ENCODE measurements at regions not wholly inside any gene's neighbourhood (a gene's known extent, or its start where the extent isn't known, plus 50 kb on each side); places are given as distances from the start of the nearest gene placed in this dataset.

DNA sequence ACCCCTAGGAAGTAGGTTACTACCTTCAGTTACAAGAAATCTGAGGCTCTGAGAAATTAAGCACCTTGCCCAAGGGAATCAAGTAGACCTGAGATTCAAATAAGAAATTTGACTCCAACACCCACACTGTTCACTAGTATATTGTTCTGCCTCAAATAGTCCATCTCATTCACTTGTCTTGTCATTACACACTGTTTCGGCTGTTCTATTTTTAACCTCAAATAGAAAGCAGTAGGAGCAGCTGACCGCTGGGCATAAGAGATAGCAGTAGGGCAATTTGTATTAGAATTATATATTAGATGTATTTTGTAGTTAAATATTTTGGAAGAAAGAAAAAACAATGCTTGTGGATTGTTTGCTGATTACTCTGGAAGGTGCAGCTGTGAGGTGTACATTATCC is 185.1 kb downstream of the INHBA start:
- TF ChIP-seq POLR2A (IDR thresholded peaks at IDR 0.05): no peak
- TF ChIP-seq, protein P1, sequence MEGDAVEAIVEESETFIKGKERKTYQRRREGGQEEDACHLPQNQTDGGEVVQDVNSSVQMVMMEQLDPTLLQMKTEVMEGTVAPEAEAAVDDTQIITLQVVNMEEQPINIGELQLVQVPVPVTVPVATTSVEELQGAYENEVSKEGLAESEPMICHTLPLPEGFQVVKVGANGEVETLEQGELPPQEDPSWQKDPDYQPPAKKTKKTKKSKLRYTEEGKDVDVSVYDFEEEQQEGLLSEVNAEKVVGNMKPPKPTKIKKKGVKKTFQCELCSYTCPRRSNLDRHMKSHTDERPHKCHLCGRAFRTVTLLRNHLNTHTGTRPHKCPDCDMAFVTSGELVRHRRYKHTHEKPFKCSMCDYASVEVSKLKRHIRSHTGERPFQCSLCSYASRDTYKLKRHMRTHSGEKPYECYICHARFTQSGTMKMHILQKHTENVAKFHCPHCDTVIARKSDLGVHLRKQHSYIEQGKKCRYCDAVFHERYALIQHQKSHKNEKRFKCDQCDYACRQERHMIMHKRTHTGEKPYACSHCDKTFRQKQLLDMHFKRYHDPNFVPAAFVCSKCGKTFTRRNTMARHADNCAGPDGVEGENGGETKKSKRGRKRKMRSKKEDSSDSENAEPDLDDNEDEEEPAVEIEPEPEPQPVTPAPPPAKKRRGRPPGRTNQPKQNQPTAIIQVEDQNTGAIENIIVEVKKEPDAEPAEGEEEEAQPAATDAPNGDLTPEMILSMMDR (IDR thresholded peaks at IDR 0.05): no peak
- DNase-seq: no peak
- no peak overlapping the region for H3K4me3 ChIP-seq
- no peaks in the 10 kb centered on the region for H3K4me1 ChIP-seq (replicated peaks in 1 of 2)
- no peaks in the 10 kb centered on the region for H3K9me3 ChIP-seq (replicated peaks in 1 of 3)
- 83 to 95% (median 89%) methylated on average over 2 of the region's 2 CpGs for WGBS, 4 donors
- no peak overlapping the region for H3K27ac ChIP-seq
- H3K27me3 ChIP-seq: no peaks in the 10 kb centered on the region
- H3K36me3 ChIP-seq (replicated peaks in 1 of 2): no peaks in the 10 kb centered on the region
- intact Hi-C loops (cut with DNase I): no loop called here

- intact Hi-C loops (cut with DNase I): no loop called here
- no peak overlapping the region for H3K4me3 ChIP-seq
Observed at GRCh38 chr7:41508755-41509154, 194.1 kb downstream of the INHBA start.

GRCh38 chr7:41507686-41508268 is 195.1 kb downstream of the INHBA start:
- no peaks in the 10 kb centered on the region for H3K4me1 ChIP-seq (replicated peaks in 1 of 2)
- 47 to 60% (median 51%) methylated on average over 4 of the region's 4 CpGs for WGBS, 4 donors
- H3K27me3 ChIP-seq: no peaks in the 10 kb centered on the region
- no peaks in the 10 kb centered on the region for H3K36me3 ChIP-seq (replicated peaks in 1 of 2)
- peak in 5 of 7 donors; percentile 14 to 51 (median 30) for DNase-seq
- no peak for TF ChIP-seq POLR2A (IDR thresholded peaks at IDR 0.05)
- TF ChIP-seq, protein P1 (IDR thresholded peaks at IDR 0.05): no peak
- no peak overlapping the region for H3K4me3 ChIP-seq
- intact Hi-C loops (cut with DNase I): no loop called here
- peak overlapping the region in 1 of 5 donors; percentile 20 for H3K27ac ChIP-seq
- H3K9me3 ChIP-seq (replicated peaks in 1 of 3): no peaks in the 10 kb centered on the region

More at GRCh38 chr7:41508755-41509154, 194.1 kb downstream of the INHBA start:
- no peaks in the 10 kb centered on the region for H3K9me3 ChIP-seq (replicated peaks in 1 of 3)
- no peak for DNase-seq
- H3K4me1 ChIP-seq (replicated peaks in 1 of 2): no peaks in the 10 kb centered on the region
- H3K27ac ChIP-seq: no peak overlapping the region
- H3K36me3 ChIP-seq (replicated peaks in 1 of 2): no peaks in the 10 kb centered on the region
- no peak for TF ChIP-seq POLR2A (IDR thresholded peaks at IDR 0.05)
- TF ChIP-seq, protein P1 (IDR thresholded peaks at IDR 0.05): no peak
- 81 to 86% (median 84%) methylated on average over 4 of the region's 4 CpGs for WGBS, 4 donors
- no peaks in the 10 kb centered on the region for H3K27me3 ChIP-seq

DNA sequence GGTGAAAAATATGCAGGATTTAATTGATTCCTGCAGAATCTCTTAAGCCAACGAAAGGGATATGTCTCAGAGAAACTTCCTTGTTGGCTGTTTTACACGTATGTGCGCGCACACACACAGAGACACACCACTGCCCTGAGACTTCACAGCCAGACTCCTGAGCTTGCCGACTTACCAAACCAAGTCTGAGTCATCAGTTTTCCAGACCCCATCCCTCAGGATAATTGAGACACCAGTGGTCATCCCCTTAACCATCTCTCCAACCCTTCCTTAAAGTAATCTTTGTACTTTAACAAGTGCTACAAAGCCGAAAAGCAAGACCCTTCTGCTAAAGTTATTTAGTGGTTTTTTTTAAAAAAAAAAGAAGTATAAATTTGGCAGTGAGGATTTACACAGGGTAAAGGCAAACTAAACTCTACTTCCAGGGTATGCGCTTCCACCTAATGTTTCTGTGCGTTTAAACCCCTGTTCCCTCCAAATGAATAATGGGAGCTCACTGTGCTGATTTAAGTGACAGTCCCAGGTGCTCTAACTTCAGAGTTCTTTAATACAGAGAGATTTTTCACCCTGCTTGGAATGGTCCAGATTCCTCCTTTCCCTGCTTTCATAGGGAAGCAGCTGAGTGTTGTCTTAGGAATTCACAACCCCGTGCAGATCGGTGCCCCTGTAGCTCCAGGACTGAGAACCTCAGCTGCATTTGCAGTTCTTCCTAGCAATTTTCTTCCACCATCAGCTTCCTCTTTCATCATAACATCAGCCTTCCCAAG is 198.5 kb downstream of the INHBA start:
- TF ChIP-seq POLR2A (IDR thresholded peaks at IDR 0.05): no peak
- TF ChIP-seq, protein P1 (IDR thresholded peaks at IDR 0.05): no peak
- 89 to 91% (median 90%) methylated on average over 10 of the region's 10 CpGs for WGBS, 4 donors
- intact Hi-C loops (cut with DNase I): no loop called here

More for the DNA sequence above, 198.5 kb downstream of the INHBA start:
- no peak overlapping the region for H3K27ac ChIP-seq
- no peak overlapping the region for H3K4me3 ChIP-seq
- no peaks in the 10 kb centered on the region for H3K4me1 ChIP-seq (replicated peaks in 1 of 2)
- H3K9me3 ChIP-seq (replicated peaks in 1 of 3): no peaks in the 10 kb centered on the region
- no peak for DNase-seq
- no peaks in the 10 kb centered on the region for H3K36me3 ChIP-seq (replicated peaks in 1 of 2)
- H3K27me3 ChIP-seq: no peaks in the 10 kb centered on the region
